ENCODE measurements at regions not wholly inside any gene's neighbourhood (a gene's known extent, or its start where the extent isn't known, plus 50 kb on each side); places are given as distances from the start of the nearest gene placed in this dataset.
"Not testable (repeated sequence)": the region's sequence is repeated elsewhere in the genome, so short reads cannot be mapped to it uniquely, and the experiment has no call there.

- no peaks in the 10 kb centered on the region for H3K27me3 ChIP-seq
- no peak for DNase-seq (ENCODE audit: low spot score in 2 of 2)
- H3K4me1 ChIP-seq = no peaks in the 10 kb centered on the region
- H3K36me3 ChIP-seq = no peaks in the 10 kb centered on the region
- peaks cover 0 to 9% of the 10 kb centered on the region in 2 donors for H3K9me3 ChIP-seq
- H3K27ac ChIP-seq = no peak overlapping the region
- intact Hi-C loops (cut with DNase I; ENCODE audit: low total_unique reads) = no loop called here
- no peak overlapping the region for H3K4me3 ChIP-seq
- TF ChIP-seq CTCF (IDR thresholded peaks at IDR 0.05) = no peak
- no peak for TF ChIP-seq POLR2AphosphoS5 (IDR thresholded peaks at IDR 0.05)
- no peak for TF ChIP-seq POLR2A (IDR thresholded peaks at IDR 0.05)
These were observed 63.1 kb upstream of the COX7C start for GRCh38 chr5:86554638-86555037.

GRCh38 chr5:86557920-86558319 lies 59.8 kb upstream of the COX7C start:
- Histone ChIP-seq H3K27me3 (no peaks in the 10 kb centered on the region), H3K4me1 (no peaks in the 10 kb centered on the region), H3K4me3 (no peak overlapping the region), H3K9me3 (peaks cover 0 to 9% of the 10 kb centered on the region in 2 donors), H3K27ac (no peak overlapping the region), H3K36me3 (no peaks in the 10 kb centered on the region)
- TF ChIP-seq POLR2AphosphoS5 (IDR thresholded peaks at IDR 0.05) = no peak
- no peak for DNase-seq (ENCODE audit: low spot score in 2 of 2)
- intact Hi-C loops (cut with DNase I; ENCODE audit: low total_unique reads) = no loop called here

- TF ChIP-seq POLR2AphosphoS5 (IDR thresholded peaks at IDR 0.05) (no peak), POLR2A (IDR thresholded peaks at IDR 0.05) (no peak), CTCF (IDR thresholded peaks at IDR 0.05) (no peak)
- intact Hi-C loops (cut with DNase I; ENCODE audit: low total_unique reads) = no loop called here
- peaks cover 0 to 4% of the 10 kb centered on the region in 2 donors for H3K9me3 ChIP-seq
- no peaks in the 10 kb centered on the region for H3K36me3 ChIP-seq
- H3K4me1 ChIP-seq = no peaks in the 10 kb centered on the region
- no peak overlapping the region for H3K27ac ChIP-seq
- no peak overlapping the region for H3K4me3 ChIP-seq
- DNase-seq (ENCODE audit: low spot score in 2 of 2) = no peak
- no peaks in the 10 kb centered on the region for H3K27me3 ChIP-seq
These were observed 52.4 kb upstream of the COX7C start for GRCh38 chr5:86565197-86565789.

- intact Hi-C loops (cut with DNase I; ENCODE audit: low total_unique reads); H3K9me3 ChIP-seq; H3K4me3 ChIP-seq; H3K4me1 ChIP-seq; H3K36me3 ChIP-seq; H3K27ac ChIP-seq; H3K27me3 ChIP-seq; DNase-seq (ENCODE audit: low spot score in 2 of 2): not testable (repeated sequence)
These were observed 51.7 kb upstream of the COX7C start for GRCh38 chr5:86566030-86566429.
